CD4-positive, alpha-beta T cell treated with Interleukin-10 for 1 hour (primary cell): ENCODE measurements at regions not wholly inside any gene's neighbourhood (a gene's known extent, or its start where the extent isn't known, plus 50 kb on each side); places are given as distances from the start of the nearest gene placed in this dataset.
"Not testable (repeated sequence)": the region's sequence is repeated elsewhere in the genome, so short reads cannot be mapped to it uniquely, and the experiment has no call there.

Source experiments
- DNase-seq: peaks from one replicate; pipeline ENCODE4 v3.0.0-alpha.2; 2020

GRCh38 chr17:70454377-70454776 is 285.0 kb downstream of the KCNJ2 start:
- no peak for DNase-seq

DNA sequence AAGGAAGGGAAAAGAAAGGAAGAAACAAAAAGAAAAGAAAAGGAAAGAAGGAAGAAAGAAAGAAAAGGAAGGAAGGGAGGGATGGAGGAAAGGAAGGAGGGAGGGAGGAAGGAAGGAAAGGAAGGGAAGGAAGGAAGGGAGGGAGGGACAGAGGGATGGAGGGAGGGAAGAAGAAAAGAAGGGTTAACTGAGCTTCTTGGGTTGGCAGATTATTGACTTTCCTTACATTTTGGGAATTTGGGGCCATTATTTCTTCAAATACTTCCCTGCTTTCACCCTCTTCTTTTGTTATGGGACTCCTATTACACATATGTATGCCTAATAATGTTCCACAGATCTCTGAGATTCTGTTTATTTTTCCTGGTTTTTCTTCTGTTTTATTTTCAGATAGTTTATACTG is 285.6 kb downstream of the KCNJ2 start:
- DNase-seq, result no peak

DNA sequence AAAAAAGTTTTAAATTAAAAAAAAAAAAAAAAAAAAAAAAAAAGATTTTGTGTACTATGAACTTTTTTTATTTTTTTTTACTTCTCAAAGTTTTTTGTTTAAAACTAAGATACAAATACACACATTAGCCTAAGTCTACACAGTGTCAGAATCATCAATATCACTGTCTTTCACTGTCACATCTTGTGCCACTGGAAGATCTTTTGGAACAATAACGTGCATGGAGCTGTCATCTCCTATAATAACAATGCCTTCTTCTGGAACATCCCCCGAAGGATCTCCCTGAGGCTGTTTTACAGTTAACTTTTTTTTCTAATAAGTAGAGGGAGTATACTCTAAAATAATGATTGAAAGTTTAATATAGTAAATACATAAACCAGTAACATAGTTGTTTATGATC is 295.7 kb downstream of the KCNJ2 start:
- no peak for DNase-seq

GRCh38 chr17:70468661-70469060 is 299.3 kb downstream of the KCNJ2 start:
- DNase-seq, result no peak

DNA sequence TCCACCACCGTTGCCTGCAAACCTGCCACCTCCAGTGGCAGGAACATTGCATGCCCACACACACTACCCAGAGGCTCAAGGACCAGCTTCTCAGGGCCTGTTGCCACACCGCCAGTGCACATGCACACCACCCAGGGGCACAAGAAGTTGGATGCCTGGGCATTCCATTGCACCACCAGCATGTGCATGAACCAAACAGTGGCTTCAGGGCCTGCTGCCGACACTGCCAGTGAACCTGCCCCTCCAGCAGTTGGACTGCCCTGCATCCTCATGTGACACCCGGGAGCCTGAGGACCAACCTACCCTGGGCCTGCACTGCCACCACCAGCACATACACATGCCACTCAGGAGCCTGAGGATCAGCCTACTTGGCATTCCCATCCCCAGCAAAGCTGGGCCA is 303.7 kb downstream of the KCNJ2 start:
- no peak for DNase-seq

DNA sequence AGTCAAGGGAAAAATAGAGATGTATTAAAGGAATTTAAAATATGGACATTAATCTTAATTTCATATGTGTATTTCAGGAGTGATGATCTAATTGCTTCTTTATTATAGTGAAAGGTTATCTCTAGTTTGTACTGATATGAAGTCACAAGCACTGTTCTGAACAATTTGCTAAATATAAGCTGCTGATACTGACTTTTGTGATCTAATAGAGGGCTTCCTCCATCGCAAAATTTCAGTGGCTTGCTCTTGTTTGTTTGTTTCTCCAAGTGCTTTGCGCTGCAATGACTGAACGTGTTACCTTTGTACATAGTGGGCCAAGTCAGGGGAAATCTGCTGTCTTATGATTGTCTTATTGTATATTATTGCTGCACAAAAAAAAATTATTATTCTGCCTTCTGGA is 307.0 kb downstream of the KCNJ2 start:
- DNase-seq, result no peak

DNA sequence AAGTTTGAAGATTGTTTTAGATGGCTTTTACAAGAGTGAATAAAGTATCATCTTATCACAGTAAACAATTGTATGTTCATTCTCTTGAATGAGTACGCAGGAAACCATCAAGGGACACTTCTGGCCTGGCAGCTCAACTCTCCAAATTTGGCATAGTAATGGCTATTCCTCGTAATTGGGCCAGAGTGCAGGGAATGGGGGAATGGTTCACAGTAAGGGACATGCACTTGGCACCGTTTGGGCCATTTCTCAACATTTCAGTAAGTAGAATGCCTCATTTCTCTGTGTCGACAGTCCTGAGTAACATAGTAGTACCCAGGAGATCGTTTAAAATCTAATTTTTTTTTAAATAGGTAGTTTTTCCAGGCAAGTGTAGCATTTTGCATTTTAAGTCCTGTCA is 309.6 kb downstream of the KCNJ2 start:
- DNase-seq, result no peak

- DNase-seq, result no peak
Observed at GRCh38 chr17:70479779-70480178, 310.4 kb downstream of the KCNJ2 start.

DNA sequence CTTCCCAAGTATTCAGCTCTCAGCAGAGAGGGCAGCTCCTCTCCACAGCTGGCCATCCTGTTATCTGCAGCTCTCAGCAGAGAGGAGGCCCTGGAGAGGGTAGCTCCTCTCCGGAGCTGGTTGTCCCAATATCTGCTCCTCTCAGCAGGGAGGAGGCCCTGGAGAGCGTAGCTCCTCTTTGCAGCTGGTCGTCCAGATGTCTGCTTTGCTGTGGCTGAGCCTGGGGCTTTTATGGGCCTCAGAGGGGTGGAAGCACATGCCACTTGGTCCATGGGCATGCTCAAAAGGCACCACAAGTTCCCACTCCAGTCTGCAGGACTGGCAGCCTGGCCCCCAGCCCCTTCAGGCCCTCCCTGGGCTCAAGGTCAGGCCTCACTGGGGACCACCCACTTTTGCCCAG is 314.3 kb downstream of the KCNJ2 start:
- DNase-seq, result no peak

GRCh38 chr17:70484050-70484449 is 314.7 kb downstream of the KCNJ2 start:
- no peak for DNase-seq

GRCh38 chr17:70484496-70484895 is 315.2 kb downstream of the KCNJ2 start:
- DNase-seq, result no peak

DNA sequence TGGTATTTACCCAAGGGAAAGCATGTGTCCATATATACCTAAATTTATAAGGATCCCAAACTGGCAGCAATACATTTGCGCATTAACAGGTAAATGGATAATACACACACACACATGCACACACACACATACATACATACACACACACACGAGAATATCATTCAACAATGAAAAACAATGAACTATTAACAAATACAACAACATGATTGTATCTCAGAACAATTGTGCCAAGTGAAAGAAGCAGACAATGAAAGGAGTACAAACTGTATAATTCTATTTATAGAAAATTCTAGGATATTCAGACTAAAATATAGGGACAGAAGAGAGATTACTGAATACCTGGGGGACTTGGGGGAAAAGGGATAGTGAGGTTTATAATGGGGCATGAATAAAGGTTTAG is 323.0 kb downstream of the KCNJ2 start:
- no peak for DNase-seq

DNA sequence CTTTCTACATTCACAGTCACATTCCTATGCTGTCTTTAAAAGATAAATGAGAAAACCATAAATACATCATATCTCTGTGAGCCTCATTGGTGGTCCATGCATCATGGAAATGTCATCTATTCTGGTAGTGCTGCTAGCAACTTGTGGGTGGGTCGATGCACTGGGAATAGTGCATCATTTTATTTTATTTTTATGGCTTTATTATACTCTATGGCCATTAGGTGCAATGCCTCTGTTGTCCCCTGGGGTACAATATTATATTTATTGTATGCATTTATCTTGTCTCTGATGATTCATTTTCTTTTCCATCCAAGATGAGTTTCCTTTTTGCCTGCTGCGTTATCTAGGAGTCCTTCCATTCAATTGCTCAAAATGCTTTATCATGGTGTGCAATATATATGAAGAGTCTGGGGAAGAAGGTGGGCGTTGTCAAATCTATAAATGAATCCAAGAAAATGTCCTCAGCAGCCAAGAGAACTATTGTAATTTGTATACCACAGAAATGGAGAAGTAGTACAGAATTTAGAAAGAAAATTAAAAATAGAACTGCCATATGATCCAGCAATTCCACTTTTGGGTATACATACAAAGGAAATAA is 324.0 kb downstream of the KCNJ2 start:
- DNase-seq, result no peak

- no peak for DNase-seq
Observed at GRCh38 chr17:70498631-70499030, 329.3 kb downstream of the KCNJ2 start.

DNA sequence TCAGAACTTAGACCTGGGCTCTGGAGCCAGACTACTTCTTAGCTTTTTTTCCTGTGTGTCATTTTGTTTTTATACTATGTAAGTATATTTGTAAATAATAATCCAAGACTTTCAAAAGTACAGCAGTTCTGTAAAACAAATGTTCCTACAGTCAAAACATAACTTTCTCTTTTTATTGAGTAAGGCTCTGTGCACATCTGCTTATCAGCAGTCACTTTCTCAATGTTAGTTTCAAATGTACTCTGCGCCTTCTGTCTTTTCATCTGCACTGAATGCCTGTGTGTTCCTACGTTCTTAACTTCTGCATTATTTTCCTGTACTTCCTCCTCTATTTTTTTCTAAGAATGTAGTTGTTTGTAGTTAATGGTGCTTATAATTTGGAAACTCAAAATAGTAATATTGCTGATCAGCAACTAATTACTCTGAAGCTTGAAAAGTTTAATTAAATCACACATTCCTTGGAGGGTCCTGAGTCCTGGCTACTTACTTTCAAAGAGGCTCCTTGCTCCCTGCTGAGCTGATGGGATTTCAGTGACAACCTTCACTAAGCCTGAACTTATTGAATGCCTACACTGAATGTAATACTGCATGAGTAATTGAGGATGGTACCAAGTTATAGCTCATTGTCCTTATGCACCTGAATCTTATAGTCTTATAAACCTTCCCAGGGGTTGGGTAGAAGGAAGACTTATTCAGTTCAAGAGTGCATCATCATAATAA is 329.9 kb downstream of the KCNJ2 start:
- DNase-seq, result no peak

GRCh38 chr17:70503449-70503848 is 334.1 kb downstream of the KCNJ2 start:
- DNase-seq, result no peak

- no peak for DNase-seq
Observed at GRCh38 chr17:70510288-70510687, 341.0 kb downstream of the KCNJ2 start.

DNA sequence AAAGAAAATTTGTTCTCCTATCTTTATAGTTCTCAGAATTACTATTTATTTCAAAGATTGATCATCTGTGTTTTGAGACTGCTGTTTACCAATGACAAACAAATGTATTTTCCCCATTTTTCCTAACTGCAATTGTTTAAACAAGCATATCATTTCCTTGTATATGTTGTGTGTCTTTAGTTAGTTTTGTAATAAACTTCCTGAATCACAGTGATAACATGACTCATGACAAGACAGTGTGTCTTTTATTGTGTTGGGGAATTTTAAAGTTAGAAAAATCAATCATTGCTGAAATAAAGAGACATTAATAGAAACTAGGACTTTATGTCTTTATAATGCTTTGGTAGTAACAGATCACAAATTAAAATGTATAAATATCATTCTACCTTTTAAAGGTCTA is 348.5 kb downstream of the KCNJ2 start:
- DNase-seq, result no peak

- no peak for DNase-seq
Observed at GRCh38 chr17:70519300-70519699, 350.0 kb downstream of the KCNJ2 start.

- no peak for DNase-seq
Observed at GRCh38 chr17:70520447-70520846, 351.1 kb downstream of the KCNJ2 start.

- no peak for DNase-seq
Observed at GRCh38 chr17:70520956-70521355, 351.6 kb downstream of the KCNJ2 start.

- no peak for DNase-seq
Observed at GRCh38 chr17:70521821-70522256, 352.5 kb downstream of the KCNJ2 start.

DNA sequence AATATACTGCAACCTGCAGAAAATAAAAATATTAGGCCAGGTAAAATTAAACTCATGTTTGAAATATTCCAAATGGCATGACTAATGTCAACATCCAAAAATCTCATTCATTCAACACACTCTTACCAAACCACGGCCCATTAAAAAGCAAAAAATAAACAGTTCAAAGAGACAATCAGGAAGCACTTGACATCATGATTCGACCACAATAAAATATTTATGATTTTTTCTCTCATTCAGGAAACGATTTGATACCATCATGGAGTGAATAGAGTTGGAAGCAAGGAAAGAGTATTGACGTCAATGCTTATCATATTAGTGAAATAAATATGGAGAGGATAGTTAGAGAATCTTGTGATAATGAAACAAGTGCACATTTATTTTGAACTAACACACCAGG is 354.1 kb downstream of the KCNJ2 start:
- no peak for DNase-seq

DNA sequence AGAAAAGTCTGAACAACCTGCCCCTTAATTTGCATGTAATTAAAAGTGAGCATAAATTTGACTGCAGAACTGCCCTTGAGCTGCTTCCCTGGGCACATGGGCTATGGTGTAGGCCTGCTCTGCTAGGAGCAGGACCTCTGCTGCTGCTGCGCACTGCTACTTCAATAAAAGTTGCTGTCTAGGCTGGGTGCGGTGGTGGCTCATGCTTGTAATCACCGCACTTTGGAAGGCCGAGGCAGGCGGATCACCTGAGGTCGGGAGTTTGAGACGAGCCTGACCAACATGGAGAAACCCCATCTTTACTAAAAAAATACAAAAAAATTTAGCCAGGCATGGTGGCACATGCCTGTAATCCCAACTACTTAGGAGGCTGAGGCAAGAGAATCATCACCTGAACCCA is 355.7 kb downstream of the KCNJ2 start:
- not testable (repeated sequence) for DNase-seq

DNA sequence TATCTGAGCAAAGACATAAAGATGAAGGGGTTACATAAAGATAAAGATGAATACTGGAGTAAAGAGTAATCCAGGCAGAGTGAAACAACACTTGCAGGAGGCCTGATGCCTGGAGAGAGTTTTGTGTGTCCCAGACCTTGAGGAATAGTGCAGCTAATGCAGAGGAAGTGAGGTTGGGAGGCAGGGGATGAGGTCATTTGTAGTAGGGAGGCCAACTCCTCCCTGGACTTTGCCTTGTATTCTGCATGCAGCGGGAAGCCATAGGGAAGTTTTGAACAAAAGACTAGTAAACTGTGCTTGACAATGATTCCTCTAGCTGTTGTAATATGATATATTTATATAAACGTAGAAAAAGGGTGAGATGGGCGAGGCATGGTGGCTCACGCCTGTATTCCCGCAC is 356.6 kb downstream of the KCNJ2 start:
- no peak for DNase-seq
